AG08395 (cell line): ENCODE measurements at regions not wholly inside any gene's neighbourhood (a gene's known extent, or its start where the extent isn't known, plus 50 kb on each side); places are given as distances from the start of the nearest gene placed in this dataset.
A peak's percentile ranks its signal among the peaks of the same experiment; 100 is the strongest.
"Not testable (repeated sequence)": the region's sequence is repeated elsewhere in the genome, so short reads cannot be mapped to it uniquely, and the experiment has no call there.

Source experiments
- DNase-seq: peaks from one replicate; pipeline ENCODE4 v3.0.0; 2012; ENCODE audit warnings: mixed read lengths, low spot score

GRCh38 chr1:192476802-192477298 is 98.7 kb upstream of the RGS1 start:
- DNase-seq: no peak

GRCh38 chr1:192477630-192478029 is 97.9 kb upstream of the RGS1 start:
- DNase-seq: peak; percentile 60

DNA sequence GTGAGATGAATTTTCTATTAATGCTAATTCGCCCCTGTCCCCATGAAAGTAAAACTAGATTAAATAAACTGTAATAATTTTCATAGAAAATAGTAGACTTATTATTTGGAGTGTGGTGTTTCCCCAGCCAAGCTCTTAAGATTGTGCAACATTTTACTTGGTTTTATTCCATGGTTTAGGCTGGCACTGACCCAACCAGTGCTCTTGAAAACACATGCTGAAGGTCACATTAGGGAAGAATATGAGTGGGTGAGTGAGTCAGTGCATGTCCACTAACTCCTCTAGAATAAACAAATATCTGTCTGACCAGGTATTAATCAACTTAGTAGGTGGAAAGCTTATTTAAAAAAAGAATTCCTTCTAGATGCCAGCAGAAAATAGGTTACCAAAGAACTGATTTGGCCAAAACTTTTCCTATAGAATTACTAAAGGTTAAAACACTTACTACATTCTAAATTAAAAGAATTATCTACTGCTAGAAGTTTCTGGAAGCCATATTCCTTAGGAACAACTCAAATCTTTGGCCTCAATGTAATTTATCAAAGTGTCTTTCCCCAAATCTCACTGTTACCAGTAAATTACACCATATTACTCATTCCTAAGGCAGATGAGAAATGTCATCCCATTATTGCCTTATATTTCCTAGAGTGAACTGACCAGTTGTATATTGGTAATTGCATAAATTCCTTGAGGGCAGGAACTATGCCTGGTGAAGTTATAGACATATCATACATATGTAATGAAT is 89.7 kb upstream of the RGS1 start:
- DNase-seq: peak; percentile 78

GRCh38 chr1:192488058-192488457 is 87.5 kb upstream of the RGS1 start:
- DNase-seq: no peak

GRCh38 chr1:192489047-192489446 is 86.5 kb upstream of the RGS1 start:
- peak; percentile 38 for DNase-seq

DNA sequence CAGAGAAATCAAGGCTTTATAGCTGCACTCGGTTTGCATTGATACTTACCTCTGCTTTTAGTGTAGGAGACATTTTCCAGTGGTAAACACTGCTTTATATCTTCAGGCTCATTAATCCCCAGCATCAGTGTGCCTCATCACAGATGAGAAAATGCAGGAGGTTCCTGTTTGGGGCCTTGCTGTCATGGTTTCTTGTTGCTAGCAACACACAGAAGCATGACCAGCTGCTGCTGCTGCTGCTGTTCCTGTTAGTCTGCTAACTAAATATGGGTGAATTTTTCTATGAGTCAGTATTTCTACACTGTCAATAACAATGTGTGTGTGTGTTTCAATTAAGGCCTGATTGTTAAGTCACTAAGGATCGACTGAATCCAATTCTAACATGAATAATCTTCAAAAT is 85.8 kb upstream of the RGS1 start:
- peak; percentile 80 for DNase-seq

DNA sequence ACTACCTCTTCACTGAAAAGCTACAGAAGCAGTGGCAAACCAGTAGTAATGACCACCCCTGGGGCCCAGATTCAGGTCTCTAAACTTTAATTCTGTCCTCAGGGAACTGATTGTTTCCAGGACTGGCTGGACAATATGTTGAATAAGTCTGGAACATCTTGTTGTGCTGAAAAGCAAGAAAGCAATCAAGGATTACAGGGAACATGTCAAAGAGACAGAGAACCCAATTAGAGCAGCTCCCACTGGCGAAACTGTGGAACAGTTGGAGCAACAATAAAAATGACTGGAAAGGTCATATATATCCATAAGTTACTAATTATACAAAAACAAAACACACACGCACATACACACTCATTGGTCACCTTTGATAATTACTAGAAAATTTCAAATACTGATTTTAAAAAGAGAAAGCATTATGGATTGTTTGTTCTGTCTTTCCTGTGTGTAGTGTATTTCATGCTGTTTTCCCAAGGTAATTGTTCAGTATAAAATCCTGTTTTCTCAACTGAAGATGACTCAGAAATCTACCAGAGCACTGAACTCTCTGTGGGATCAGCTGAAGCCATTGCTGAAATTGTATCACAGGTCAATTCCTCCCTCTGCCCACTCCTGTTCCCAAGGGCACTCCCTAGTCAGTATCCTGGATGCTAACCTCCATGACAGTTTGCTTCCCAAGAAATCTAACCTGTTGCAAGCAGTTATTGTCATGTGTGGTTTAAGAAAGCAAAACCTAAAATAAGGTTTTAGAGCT is 83.6 kb upstream of the RGS1 start:
- peak; percentile 28 for DNase-seq

DNA sequence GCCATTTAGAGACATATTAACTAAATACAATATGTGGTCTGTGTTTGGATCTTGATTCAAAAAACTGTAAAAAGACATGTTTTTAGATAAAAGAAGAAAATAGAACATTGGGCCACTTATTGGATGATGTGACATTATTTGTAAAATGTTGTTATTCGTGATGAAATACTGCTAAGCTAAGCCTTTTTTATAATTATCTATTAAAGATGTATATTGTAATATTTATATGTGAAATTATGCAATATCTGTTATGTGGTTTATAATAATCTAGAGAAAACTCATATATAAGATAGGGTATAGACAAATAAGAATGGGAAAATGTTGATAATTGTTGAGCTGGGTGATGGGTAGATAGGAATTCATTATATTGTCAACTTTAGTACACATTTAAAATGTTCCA is 82.0 kb upstream of the RGS1 start:
- no peak for DNase-seq

- DNase-seq: no peak
These were observed 79.1 kb upstream of the RGS1 start for GRCh38 chr1:192496369-192497056.

DNA sequence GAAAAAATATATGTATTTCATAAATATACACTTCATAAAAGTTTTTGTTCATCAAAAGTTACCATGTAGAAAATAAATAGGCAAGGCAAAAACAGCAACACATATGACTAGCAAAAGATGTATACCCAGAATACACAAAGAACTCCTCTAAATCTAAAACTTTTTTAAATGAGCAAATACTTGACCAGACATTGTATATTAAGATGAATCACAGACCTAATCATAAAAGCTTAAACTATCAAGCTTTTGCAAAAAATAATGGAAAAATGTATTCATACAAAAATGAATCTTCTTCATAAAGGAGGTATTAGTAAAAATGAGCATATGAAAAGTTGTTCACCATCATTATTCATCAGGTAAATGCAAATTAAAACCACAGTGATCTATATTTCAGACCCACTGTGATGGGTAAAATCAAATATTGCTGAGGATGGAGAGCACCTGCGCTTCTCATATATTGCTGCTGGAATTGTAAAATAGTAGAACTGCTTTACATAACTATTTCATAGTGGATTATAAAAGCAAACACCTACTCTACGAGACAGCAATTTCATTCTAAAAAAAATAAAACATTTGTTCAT is 78.3 kb upstream of the RGS1 start:
- DNase-seq: no peak

DNA sequence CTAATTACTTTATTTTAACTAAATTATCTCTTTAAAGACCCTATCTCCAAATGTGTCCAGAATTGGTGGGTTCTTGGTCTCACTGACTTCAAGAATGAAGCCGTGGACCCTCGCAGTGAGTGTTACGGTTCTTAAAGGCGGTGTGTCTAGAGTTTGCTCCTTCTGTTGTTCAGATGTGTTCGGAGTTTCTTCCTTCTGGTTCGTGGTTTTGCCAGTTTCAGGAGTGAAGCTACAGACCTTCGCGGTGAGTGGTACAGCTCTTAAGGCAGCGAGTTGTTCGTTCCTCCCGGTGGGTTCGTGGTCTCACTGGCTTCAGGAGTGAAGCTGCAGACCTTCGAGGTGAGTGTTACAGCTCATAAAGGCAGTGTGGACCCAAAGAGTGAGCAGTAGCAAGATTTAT is 77.5 kb upstream of the RGS1 start:
- not testable (repeated sequence) for DNase-seq

- not testable (repeated sequence) for DNase-seq
These were observed 76.5 kb upstream of the RGS1 start for GRCh38 chr1:192499061-192499581.

DNA sequence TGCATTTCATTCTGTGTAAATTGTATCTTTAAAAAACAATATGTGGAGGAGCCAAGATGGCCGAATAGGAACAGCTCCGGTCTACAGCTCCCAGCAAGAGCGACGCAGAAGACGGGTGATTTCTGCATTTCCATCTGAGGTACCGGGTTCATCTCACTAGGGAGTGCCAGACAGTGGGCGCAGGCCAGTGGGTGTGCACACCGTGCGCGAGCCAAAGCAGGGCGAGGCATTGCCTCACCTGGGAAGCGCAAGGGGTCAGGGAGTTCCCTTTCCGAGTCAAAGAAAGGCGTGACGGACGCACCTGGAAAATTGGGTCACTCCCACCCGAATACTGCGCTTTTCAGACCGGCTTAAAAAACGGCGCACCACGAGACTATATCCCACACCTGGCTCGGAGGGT is 75.0 kb upstream of the RGS1 start:
- DNase-seq: not testable (repeated sequence)

DNA sequence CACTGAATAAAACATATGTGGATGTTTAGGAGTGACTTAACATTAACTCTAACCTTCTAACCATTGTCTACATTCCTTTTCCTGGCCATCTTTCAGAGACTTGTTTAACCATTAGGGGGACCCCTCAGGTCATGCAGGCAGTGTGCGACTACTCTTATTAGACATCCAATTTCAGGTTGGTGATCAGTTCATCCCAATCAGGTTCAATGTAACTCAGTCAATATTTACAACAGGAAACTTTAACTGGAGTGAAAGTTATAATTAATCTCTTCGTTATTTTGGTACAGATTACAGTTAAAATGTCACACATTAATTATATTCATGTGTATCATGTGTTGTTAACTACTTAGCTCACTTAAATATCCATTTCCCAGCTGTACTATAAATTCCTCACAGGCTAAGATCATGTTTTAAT is 68.8 kb upstream of the RGS1 start:
- DNase-seq: peak; percentile 27

DNA sequence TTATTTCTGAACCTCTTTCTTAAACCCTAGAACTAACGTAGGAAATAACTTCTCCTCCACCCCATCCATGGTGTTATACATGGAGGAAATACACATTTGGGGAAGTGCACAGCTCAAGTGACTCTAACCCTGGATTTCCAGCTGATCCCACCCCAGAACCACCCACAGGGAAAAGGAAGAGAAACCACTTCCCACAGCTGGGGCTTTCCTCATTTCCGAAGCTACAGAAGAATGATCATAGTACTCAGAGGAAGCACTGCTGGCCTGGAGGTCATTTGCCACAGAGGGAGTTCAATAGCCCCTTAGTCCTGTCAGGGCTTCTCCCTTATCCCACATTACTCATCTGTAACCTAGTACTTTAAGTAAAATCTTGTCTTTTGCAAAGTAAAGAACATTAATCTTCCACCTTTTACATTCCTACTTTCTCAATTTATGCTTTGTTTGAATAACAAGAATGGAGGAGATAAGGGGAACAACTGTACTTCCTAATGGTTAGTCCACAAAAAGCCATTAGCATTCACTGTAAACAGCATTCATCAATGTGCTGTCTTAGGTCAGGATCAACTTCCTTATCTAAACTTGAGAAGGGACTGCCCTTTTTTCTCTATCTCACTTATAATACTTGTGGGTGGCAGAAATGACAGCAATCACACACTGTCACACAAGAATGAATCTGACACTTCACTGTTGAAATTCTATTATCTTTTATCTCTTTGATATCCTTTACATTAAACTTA is 63.0 kb upstream of the RGS1 start:
- DNase-seq: no peak

- no peak for DNase-seq
These were observed 62.4 kb upstream of the RGS1 start for GRCh38 chr1:192513196-192513595.

- DNase-seq: no peak
These were observed 61.9 kb upstream of the RGS1 start for GRCh38 chr1:192513697-192514096.

GRCh38 chr1:192516776-192517297 is 58.7 kb upstream of the RGS1 start:
- no peak for DNase-seq

DNA sequence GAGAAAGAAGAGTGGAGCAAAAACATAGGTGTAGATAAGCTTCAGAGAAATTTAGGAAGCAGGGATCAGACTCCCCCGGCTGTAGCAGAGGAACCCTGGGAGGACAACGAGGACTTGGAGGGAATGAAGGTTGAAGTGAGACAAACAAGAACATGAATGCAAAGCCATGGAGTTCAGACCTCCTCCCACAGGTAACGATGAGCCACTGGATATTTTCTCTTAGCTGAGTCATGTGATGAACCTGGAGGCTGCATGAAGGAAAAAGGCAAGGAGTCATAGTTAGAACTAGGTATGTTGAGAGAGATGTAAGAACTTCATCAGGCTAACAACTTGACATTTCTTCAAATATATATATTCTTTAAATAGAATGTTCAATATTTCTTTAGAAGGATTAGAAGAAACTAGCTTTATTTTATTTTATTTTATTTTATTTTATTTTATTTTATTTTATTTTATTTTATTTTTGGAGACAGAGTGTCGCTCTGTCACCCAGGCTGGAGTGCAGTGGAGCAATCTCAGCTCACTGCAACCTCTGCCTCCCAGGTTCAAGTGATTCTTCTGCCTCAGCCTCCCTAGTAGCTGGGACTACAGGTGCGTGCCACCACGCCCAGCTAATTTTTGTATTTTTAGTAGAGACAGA is 57.7 kb upstream of the RGS1 start:
- DNase-seq: not testable (repeated sequence)

- DNase-seq: no peak
These were observed 56.9 kb upstream of the RGS1 start for GRCh38 chr1:192518700-192519099.

DNA sequence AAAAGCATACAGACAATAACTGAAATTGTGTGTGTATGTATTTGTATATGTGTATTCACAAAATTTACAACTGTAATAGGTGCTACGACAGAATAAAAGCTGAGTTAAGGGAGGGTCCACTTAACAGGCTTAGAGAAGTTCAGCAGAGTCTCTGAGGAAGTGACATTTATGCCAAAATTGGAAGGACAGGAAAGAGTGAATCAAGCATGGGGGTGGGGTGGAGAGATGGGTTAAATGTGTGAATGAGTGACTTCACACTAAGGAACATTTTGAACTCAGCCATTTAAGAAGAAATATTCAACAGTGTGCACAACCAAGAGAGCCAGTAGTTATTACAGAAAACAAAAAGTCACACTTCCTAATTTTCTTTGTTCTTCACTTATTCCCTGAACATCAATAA is 53.8 kb upstream of the RGS1 start:
- no peak for DNase-seq
